HepG2 (cell line): ENCODE measurements at regions not wholly inside any gene's neighbourhood (a gene's known extent, or its start where the extent isn't known, plus 50 kb on each side); places are given as distances from the start of the nearest gene placed in this dataset.

Experiments
- ATAC-seq: fragments of 200-7000 bp; cut with Tn5 transposase; 3 replicates; pipeline ENCODE4 v1.9.1; 2020; ENCODE audit warnings: mild to moderate bottlenecking, moderate library complexity
- BruUV-seq: library from RNA; stranded (reverse); fragments of 400-500 nt; replicated peaks from 2 replicates; lab custom pipeline; 2021; lab: Mats Ljungman, UMichigan
- CTCF ChIA-PET: fragments of 300-600 bp; formaldehyde crosslinking; extraction: SDS; loops from one replicate; lab custom pipeline; 2021; ENCODE audit warnings: low total read pairs, inconsistent platforms, low intra/inter-chr PET ratio; lab: Yijun Ruan, JAX
- POLR2A ChIA-PET: fragments of 350-600 bp; sonication (Branson Sonifier 250); formaldehyde crosslinking; loops from one replicate; lab custom pipeline; 2020; ENCODE audit warnings: antibody characterized with exemption, inconsistent platforms; lab: Yijun Ruan, JAX
- DNase-seq: peaks from one replicate; pipeline ENCODE4 v3.0.0-alpha.2; 2015; ENCODE audit warnings: low spot score
- FAIRE-seq: peaks from 3 replicates; lab custom pipeline; 2011; peaks lifted over from hg19 to GRCh38; lab: Jason Lieb, UNC
- H2AFZ ChIP-seq: one replicate; pipeline ENCODE4 v1.6.1; 2011; ENCODE audit warnings: low read length, inconsistent platforms
- H3K27ac ChIP-seq: fragments of 300-600 bp; 3 replicates; pipeline ENCODE4 v1.8.0; 2011; ENCODE audit warnings: mixed run types, mild to moderate bottlenecking, mixed read lengths, low read length, inconsistent platforms; ENCODE audit not compliant: insufficient read depth; ENCODE audit errors: extremely low read length
- H3K27me3 ChIP-seq, 2 experiments: fragments of 200-600 bp in 1 of 2; 2 replicates in 1 of 2; 3 replicates in 1 of 2; pipeline versions ENCODE4 v1.6.0 to v1.8.0; 2011; ENCODE audit warnings: low read length in 2 of 2, mild to moderate bottlenecking in 2 of 2, moderate library complexity in 2 of 2, inconsistent platforms in 1 of 2; ENCODE audit not compliant: insufficient read depth in 2 of 2, control insufficient read depth in 1 of 2
- H3K36me3 ChIP-seq, 2 experiments: fragments of 200-600 bp in 1 of 2; replicated peaks in 1 of 2; 2 replicates in 1 of 2; 3 replicates in 1 of 2; pipeline versions ENCODE4 v1.5.1 to v1.8.0; 2011; ENCODE audit warnings: low read length in 2 of 2, inconsistent platforms in 1 of 2; ENCODE audit not compliant: insufficient read depth in 2 of 2, control insufficient read depth in 1 of 2
- H3K4me1 ChIP-seq: 2 replicates; pipeline ENCODE4 v1.5.1; 2012; ENCODE audit warnings: low read length, inconsistent platforms; ENCODE audit not compliant: insufficient read depth
- H3K4me2 ChIP-seq: 2 replicates; pipeline ENCODE4 v1.6.0; 2011; ENCODE audit warnings: low read depth, low read length, inconsistent platforms
- H3K4me3 ChIP-seq, 3 experiments: fragments of 200-600 bp in 1 of 3; sonication (generic), shearing (Covaris generic) in 1 of 3; replicated peaks in 1 of 3; 2 replicates each; pipeline ENCODE4 v1.5.1; 2011 to 2016; ENCODE audit warnings: low read length in 3 of 3, inconsistent platforms in 2 of 3, low read depth in 2 of 3, mild to moderate bottlenecking in 2 of 3, control low read depth in 1 of 3, mixed read lengths in 1 of 3; ENCODE audit not compliant: insufficient read depth in 1 of 3
- H3K79me2 ChIP-seq: one replicate; pipeline ENCODE4 v1.6.1; 2011; ENCODE audit warnings: low read length, inconsistent platforms; ENCODE audit not compliant: insufficient read depth
- H3K9ac ChIP-seq: 2 replicates; pipeline ENCODE4 v1.6.0; 2011; ENCODE audit warnings: mild to moderate bottlenecking, low read depth, low read length, inconsistent platforms; ENCODE audit not compliant: insufficient read depth
- H3K9me3 ChIP-seq: 2 replicates; pipeline ENCODE4 v1.5.1; 2012; ENCODE audit warnings: mild to moderate bottlenecking, low read length
- H4K20me1 ChIP-seq: 2 replicates; pipeline ENCODE4 v1.6.0; 2011; ENCODE audit warnings: inconsistent platforms, mild to moderate bottlenecking, low read length, moderate library complexity; ENCODE audit not compliant: insufficient read depth
- ATF7 ChIP-seq, 2 experiments: fragments of 450-650 bp in 1 of 2; sonication (generic) in 1 of 2; formaldehyde crosslinking in 1 of 2; IDR thresholded peaks; 2 replicates each; pipeline versions ENCODE4 v1.4.0 to v1.6.1; 2016 to 2020; ENCODE audit warnings: antibody characterized with exemption in 1 of 2, mild to moderate bottlenecking in 1 of 2, missing genetic modification reagents in 1 of 2
- BCL6 ChIP-seq: IDR thresholded peaks from 2 replicates; pipeline ENCODE4 v1.6.1; 2016; ENCODE audit warnings: missing genetic modification reagents, missing compliant biosample characterization
- CREB1 ChIP-seq, 2 experiments: fragments of 450-650 bp in 1 of 2; IDR thresholded peaks; 2 replicates each; pipeline ENCODE4 v1.6.1; 2016 to 2017; ENCODE audit warnings: control low read depth in 1 of 2, mild to moderate bottlenecking in 1 of 2, missing compliant biosample characterization in 1 of 2, missing genetic modification characterization in 1 of 2
- DR1 ChIP-seq: sonication (generic); formaldehyde crosslinking; IDR thresholded peaks from 2 replicates; pipeline ENCODE4 v1.8.0; 2021; ENCODE audit warnings: mild to moderate bottlenecking, missing genetic modification reagents, inconsistent platforms
- ETS1 ChIP-seq: sonication (generic); formaldehyde crosslinking; IDR thresholded peaks from 2 replicates; pipeline ENCODE4 v1.4.0; 2020; ENCODE audit warnings: missing genetic modification reagents
- FOXA3 ChIP-seq: IDR thresholded peaks from 2 replicates; pipeline ENCODE4 v1.6.1; 2016; ENCODE audit warnings: missing genetic modification reagents, missing compliant biosample characterization
- HNF4G ChIP-seq, 2 experiments: sonication (generic) in 1 of 2; formaldehyde crosslinking in 1 of 2; IDR thresholded peaks; 2 replicates each; pipeline versions ENCODE4 v1.4.0 to v1.6.1; 2011 to 2020; ENCODE audit warnings: borderline replicate concordance in 2 of 2, low read depth in 2 of 2, mild to moderate bottlenecking in 2 of 2, low read length in 1 of 2, missing genetic modification reagents in 1 of 2, moderate library complexity in 1 of 2
- KDM5B ChIP-seq: sonication (generic); formaldehyde crosslinking; IDR thresholded peaks from 2 replicates; pipeline ENCODE4 v1.4.0; 2020; ENCODE audit warnings: missing genetic modification reagents, mild to moderate bottlenecking, borderline replicate concordance
- MEIS1 ChIP-seq: sonication (generic); formaldehyde crosslinking; IDR thresholded peaks from 2 replicates; pipeline ENCODE4 v1.9.0; 2021; ENCODE audit warnings: mild to moderate bottlenecking, missing genetic modification reagents, moderate library complexity, borderline replicate concordance
- POLR2AphosphoS5 ChIP-seq: IDR thresholded peaks from 2 replicates; pipeline ENCODE4 v1.6.1; 2012; ENCODE audit warnings: low read depth, low read length
- ZNF331 ChIP-seq: sonication (generic); formaldehyde crosslinking; IDR thresholded peaks from 2 replicates; pipeline ENCODE4 v1.4.0; 2020; ENCODE audit warnings: missing genetic modification reagents
- ZNF407 ChIP-seq: sonication (generic); formaldehyde crosslinking; IDR thresholded peaks from one replicate; pipeline ENCODE4 v1.5.1; 2020; ENCODE audit warnings: mild to moderate bottlenecking, missing genetic modification reagents; ENCODE audit errors: not compliant biosample characterization
- ZNF441 ChIP-seq: sonication (generic); formaldehyde crosslinking; IDR thresholded peaks from 2 replicates; pipeline ENCODE4 v1.7.0; 2021; ENCODE audit warnings: missing genetic modification reagents, borderline replicate concordance
- ZNF496 ChIP-seq: sonication (generic); formaldehyde crosslinking; IDR thresholded peaks from 2 replicates; pipeline ENCODE4 v1.8.1; 2023; ENCODE audit warnings: mild to moderate bottlenecking, moderate library complexity, missing genetic modification reagents; ENCODE audit not compliant: insufficient replicate concordance
- ZNF720 ChIP-seq: sonication (generic); formaldehyde crosslinking; IDR thresholded peaks from 2 replicates; pipeline ENCODE4 v1.4.0; 2020; ENCODE audit warnings: missing genetic modification reagents
- ZNF761 ChIP-seq: sonication (generic); formaldehyde crosslinking; conservative IDR thresholded peaks from 2 replicates; pipeline ENCODE4 v1.4.0; 2020; ENCODE audit warnings: mild to moderate bottlenecking, missing genetic modification reagents
- ZNF839 ChIP-seq: sonication (generic); formaldehyde crosslinking; IDR thresholded peaks from 2 replicates; pipeline ENCODE4 v1.4.0; 2020; ENCODE audit warnings: missing genetic modification reagents, mild to moderate bottlenecking, borderline replicate concordance
- WGBS: methylation state at CpG from one replicate; pipeline ENCODE4 v1.1.6; 2017; ENCODE audit warnings: low lambda C conversion rate; 5-methylcytosine and 5-hydroxymethylcytosine counted together
- in situ Hi-C: cut with HindIII; loops from 2 replicates; pipeline ENCODE4 v1.10.0; 2017; ENCODE audit warnings: low pct_unique_long_range_greater_than_20kb; ENCODE audit not compliant: extremely low pct_ligation_motif_present
- intact Hi-C: fragments of 100-400 bp; cut with micrococcal nuclease; formaldehyde crosslinking; loops from one replicate; pipeline ENCODE4 v1.10.0; 2022; ENCODE audit not compliant: unreplicated experiment

- BruUV-seq, result no TSS peak
- TF ChIP-seq KDM5B, result no peak
- no peak for TF ChIP-seq ZNF407 (CRISPR knock-in tag)
- no peak for TF ChIP-seq POLR2AphosphoS5
- no peak for TF ChIP-seq ATF7 (IDR thresholded peaks at IDR 0.05)
- TF ChIP-seq ATF7 (CRISPR knock-in tag; IDR thresholded peaks at IDR 0.05), result no peak
- no peak for TF ChIP-seq CREB1 (IDR thresholded peaks at IDR 0.05)
- no peak for TF ChIP-seq CREB1 (CRISPR knock-in tag; IDR thresholded peaks at IDR 0.05)
- no peak for TF ChIP-seq MEIS1 (CRISPR knock-in tag)
- TF ChIP-seq BCL6 (CRISPR knock-in tag), result no peak
- TF ChIP-seq ZNF496 (CRISPR knock-in tag), result no peak
- no peak for TF ChIP-seq ZNF839 (CRISPR knock-in tag)
- TF ChIP-seq DR1, result no peak
- no peak for TF ChIP-seq ZNF331 (CRISPR knock-in tag)
- TF ChIP-seq FOXA3, result no peak
- TF ChIP-seq ZNF761 (CRISPR knock-in tag), result no peak
- no peak for TF ChIP-seq ETS1
- TF ChIP-seq ZNF720 (CRISPR knock-in tag), result no peak
- TF ChIP-seq ZNF441 (CRISPR knock-in tag), result no peak
- no peak for TF ChIP-seq HNF4G (IDR thresholded peaks at IDR 0.05; ENCODE audit: borderline replicate concordance, low read depth, low read length)
- no peak for TF ChIP-seq HNF4G (CRISPR knock-in tag; IDR thresholded peaks at IDR 0.05; ENCODE audit: borderline replicate concordance, low read depth)
Measured at GRCh38 chr6:156009656-156010055, 554.0 kb upstream of the NOX3 start.

More at GRCh38 chr6:156009656-156010055, 554.0 kb upstream of the NOX3 start:
- Histone ChIP-seq H3K27ac (no peak overlapping the region), H3K79me2 (no peaks in the 10 kb centered on the region), H2AFZ (no peak overlapping the region), H3K4me2 (no peak overlapping the region), H3K4me3 (no peak overlapping the region), H3K36me3 (no peaks in the 10 kb centered on the region), H3K4me1 (no peaks in the 10 kb centered on the region), H3K9ac (no peak overlapping the region), H4K20me1 (no peaks in the 10 kb centered on the region), H3K9me3 (no peaks in the 10 kb centered on the region), H3K27me3 (no peaks in the 10 kb centered on the region)
- ATAC-seq, result no peak
- intact Hi-C loops (no loop called here), in situ Hi-C loops (no loop called here)
- WGBS, result 2% methylated on average over 1 of the region's 1 CpG
- ChIA-PET POLR2A (no interaction called here), CTCF (no interaction called here)
- no peak for DNase-seq
- no peak for FAIRE-seq
